Hepatocyte (in vitro differentiated cells): ENCODE measurements at regions not wholly inside any gene's neighbourhood (a gene's known extent, or its start where the extent isn't known, plus 50 kb on each side); places are given as distances from the start of the nearest gene placed in this dataset.

Source experiments
- EZH2 ChIP-seq: fragments of 200-600 bp; sonication (generic); IDR thresholded peaks from 2 replicates; pipeline ENCODE4 v1.6.1; 2016; ENCODE audit warnings: antibody characterized with exemption, mild to moderate bottlenecking, borderline replicate concordance
- EZH2phosphoT487 ChIP-seq: fragments of 200-600 bp; sonication (generic); IDR thresholded peaks from one replicate; pipeline ENCODE4 v1.6.1; 2018; ENCODE audit warnings: antibody characterized with exemption, mild to moderate bottlenecking, low read depth, moderate library complexity; ENCODE audit not compliant: unreplicated experiment, severe bottlenecking
- TF ChIP-seq, protein P1 (sequence below): fragments of 200-600 bp; sonication (generic); IDR thresholded peaks from 2 replicates; pipeline ENCODE4 v1.5.1; 2016; ENCODE audit warnings: antibody characterized with exemption, mild to moderate bottlenecking; ENCODE audit not compliant: poor library complexity

DNA sequence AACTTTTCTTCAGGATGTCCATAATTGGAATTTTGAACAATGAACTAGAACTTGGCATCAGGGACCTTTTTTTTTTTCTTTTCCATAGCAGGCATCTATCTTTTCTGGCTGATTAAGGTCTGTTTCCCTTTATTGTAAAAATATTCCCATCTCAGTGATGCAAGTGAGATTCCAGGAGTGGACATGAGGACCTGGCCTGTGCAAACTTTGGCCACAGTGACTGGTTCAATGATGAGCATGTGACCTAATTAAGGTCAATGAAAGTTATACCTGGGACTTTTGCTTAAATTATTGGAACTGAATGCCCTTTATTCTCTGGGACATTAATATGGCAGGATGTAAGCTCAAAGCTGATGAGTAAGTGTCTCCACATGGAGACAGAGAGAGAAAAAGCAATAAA is 83.8 kb downstream of the DIO2 start:
- no peak for TF ChIP-seq EZH2
- no peak for TF ChIP-seq EZH2phosphoT487
- TF ChIP-seq, protein P1, sequence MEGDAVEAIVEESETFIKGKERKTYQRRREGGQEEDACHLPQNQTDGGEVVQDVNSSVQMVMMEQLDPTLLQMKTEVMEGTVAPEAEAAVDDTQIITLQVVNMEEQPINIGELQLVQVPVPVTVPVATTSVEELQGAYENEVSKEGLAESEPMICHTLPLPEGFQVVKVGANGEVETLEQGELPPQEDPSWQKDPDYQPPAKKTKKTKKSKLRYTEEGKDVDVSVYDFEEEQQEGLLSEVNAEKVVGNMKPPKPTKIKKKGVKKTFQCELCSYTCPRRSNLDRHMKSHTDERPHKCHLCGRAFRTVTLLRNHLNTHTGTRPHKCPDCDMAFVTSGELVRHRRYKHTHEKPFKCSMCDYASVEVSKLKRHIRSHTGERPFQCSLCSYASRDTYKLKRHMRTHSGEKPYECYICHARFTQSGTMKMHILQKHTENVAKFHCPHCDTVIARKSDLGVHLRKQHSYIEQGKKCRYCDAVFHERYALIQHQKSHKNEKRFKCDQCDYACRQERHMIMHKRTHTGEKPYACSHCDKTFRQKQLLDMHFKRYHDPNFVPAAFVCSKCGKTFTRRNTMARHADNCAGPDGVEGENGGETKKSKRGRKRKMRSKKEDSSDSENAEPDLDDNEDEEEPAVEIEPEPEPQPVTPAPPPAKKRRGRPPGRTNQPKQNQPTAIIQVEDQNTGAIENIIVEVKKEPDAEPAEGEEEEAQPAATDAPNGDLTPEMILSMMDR: no peak
